H7 (cell line): ENCODE measurements at regions not wholly inside any gene's neighbourhood (a gene's known extent, or its start where the extent isn't known, plus 50 kb on each side); places are given as distances from the start of the nearest gene placed in this dataset.

Experiments used
- DNase-seq: peaks from one replicate; pipeline ENCODE4 v3.0.0; 2012
- H3K27me3 ChIP-seq: 2 replicates; pipeline ENCODE4 v1.6.0; 2011; ENCODE audit warnings: mild to moderate bottlenecking, low read length; ENCODE audit not compliant: control insufficient read depth, insufficient read depth
- H3K36me3 ChIP-seq: replicated peaks from 2 replicates; pipeline ENCODE4 v1.5.1; 2011; ENCODE audit warnings: low read length; ENCODE audit not compliant: control insufficient read depth, insufficient read depth
- H3K4me3 ChIP-seq: 2 replicates; pipeline ENCODE4 v1.5.1; 2011; ENCODE audit warnings: low read depth, mild to moderate bottlenecking, control low read depth, low read length, moderate library complexity; ENCODE audit not compliant: insufficient read depth

DNA sequence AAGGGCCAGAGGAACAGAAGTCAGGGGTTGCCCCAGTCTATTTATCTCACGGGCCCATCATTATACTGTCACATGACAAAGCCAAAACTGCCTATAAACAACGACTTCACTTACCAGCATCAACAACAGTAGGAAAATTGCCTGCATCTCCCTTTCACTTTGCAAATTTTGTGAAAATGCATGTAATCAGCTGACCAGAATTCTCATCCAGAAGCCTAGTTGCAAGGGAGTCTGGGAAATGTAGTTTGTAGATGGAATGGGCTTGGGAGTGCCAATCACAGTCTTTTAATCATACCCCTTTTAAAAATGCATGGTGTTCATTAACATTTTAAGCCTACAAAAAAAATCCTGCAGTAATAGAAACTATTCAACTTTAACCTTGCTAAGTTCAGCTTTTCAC, 369.3 kb upstream of the TMPO start:
- no peak for DNase-seq
- Histone ChIP-seq H3K4me3 (no peak overlapping the region), H3K36me3 (no peaks in the 10 kb centered on the region), H3K27me3 (no peaks in the 10 kb centered on the region)

DNA sequence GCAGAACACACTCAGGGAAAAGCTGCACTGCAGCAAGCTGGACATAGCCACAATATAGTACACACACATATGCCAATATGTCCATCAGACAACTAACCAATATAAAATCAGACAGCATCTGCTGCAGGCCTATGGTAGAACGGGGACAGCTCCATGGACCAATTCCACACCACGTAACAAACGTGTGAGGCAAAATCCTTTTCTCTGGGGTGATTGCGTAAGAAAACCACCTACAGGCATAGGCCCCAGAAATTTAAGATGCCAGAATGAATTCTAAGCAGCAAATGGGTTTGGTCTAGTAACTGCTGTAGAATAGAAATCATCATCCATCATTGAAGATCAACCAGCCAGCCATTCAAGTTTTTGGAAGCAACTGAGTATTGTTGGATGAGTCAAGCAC, 368.9 kb upstream of the TMPO start:
- Histone ChIP-seq H3K36me3 (no peaks in the 10 kb centered on the region), H3K4me3 (no peak overlapping the region), H3K27me3 (no peaks in the 10 kb centered on the region)
- no peak for DNase-seq

DNA sequence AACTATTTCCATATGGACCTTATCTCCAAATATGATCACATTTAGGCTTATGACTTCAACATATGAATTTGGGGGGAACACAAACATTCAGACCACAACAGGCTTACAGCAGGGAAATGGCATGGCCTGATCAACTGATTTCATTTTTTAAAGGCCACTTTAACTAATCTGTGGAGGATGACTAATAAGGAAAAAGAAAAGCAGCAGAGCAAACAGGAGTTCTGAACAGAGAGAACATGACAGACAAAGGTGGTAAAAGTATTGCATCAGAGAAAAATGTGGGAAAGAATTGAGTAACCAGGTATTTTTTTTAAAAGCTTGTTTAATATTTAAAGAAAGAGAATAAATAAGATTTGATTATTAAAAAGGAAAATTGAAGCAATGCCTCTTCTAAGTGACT, 366.1 kb upstream of the TMPO start:
- Histone ChIP-seq H3K36me3 (no peaks in the 10 kb centered on the region), H3K4me3 (no peak overlapping the region), H3K27me3 (no peaks in the 10 kb centered on the region)
- no peak for DNase-seq

DNA sequence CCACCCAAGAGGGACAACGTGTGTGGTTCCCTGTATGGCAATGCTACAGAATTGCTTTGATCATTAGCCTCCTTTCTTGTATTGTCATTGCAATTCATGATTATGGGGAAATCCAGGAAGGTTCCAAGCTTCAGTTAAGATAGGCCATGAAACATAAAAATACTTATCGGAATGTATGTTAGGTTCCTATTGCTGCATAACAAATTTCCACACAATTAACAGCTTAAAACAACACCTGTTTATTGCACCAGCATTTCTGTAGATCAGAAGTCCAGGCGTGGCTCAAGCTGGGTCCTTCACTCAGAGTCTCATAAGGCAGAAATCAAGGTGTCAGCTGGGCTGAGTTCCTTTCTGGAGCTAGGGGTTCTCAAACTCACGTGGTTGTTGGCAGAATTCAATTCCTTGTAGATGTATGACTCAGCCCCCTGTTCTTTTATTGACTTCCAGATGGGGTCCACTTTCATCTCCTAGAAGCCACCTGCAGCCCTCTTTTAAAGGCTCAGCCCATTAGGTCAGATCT, 365.6 kb upstream of the TMPO start:
- H3K4me3 ChIP-seq = no peak overlapping the region
- H3K27me3 ChIP-seq = no peaks in the 10 kb centered on the region
- H3K36me3 ChIP-seq = no peaks in the 10 kb centered on the region
- no peak for DNase-seq

DNA sequence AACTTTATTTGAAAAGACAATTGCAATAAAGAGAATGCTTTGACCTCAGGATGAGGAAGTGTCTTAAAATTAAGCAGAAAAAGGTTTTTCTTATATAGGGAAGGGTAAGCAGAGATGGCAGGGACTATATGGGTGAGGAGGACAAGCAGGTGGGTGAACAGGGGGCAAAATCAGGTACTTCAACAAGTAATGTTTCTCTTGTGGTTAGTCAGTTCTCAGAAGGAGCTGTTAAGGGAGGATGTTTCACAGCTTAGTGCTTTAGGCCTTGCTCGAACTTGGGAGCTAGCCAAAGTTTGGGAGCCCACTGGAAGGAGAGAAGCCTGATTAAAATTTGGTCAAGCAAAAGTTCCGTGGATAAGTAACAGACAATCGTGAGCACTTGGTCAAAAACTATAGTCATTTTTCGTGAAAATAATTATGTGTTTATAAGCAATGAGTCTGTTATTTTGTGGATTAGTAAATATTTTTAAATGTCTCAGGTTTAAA, 364.2 kb upstream of the TMPO start:
- no peak for DNase-seq
- H3K4me3 ChIP-seq = no peak overlapping the region
- H3K27me3 ChIP-seq = no peaks in the 10 kb centered on the region
- H3K36me3 ChIP-seq = no peaks in the 10 kb centered on the region

DNA sequence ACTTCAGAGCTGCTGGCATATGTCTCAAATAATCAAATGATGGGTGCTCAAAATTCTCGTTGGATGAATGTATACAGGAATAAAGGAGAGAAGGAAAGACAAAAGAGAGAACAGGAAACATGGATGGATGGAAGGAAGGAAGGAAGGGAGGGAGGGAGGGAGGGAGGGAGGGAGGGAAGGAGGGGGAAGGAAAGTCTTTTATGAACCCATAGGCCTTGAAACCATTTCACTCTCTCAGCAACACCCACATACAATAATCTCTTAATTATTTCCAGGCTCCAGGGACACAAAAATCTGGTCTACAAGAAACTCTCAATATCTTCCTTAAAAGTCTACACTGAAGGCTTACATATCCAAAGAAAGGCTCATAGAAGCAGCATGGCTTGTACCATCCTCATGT, 363.4 kb upstream of the TMPO start:
- Histone ChIP-seq H3K27me3 (no peaks in the 10 kb centered on the region), H3K36me3 (no peaks in the 10 kb centered on the region), H3K4me3 (no peak overlapping the region)
- no peak for DNase-seq

DNA sequence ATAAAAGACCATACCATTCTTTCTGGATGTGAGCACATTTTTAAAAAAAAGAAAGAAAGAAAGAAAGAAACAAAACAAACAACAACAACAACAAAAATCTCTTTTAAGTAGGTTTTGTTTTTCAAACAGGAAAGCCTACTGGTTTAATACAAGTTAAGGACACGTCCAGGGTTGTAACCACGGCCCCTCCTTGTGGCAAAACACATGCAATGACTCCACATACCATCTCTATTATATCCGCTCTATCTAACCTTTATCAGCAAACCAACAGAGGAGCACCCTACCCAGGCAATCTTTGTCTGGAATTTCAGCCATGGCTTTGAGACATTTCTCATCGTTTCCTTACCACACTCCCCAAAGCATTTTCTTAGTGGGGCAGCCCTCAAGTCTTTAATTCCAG, 360.5 kb upstream of the TMPO start:
- H3K36me3 ChIP-seq = no peaks in the 10 kb centered on the region
- peak; percentile 4 for DNase-seq
- no peaks in the 10 kb centered on the region for H3K27me3 ChIP-seq
- no peak overlapping the region for H3K4me3 ChIP-seq

DNA sequence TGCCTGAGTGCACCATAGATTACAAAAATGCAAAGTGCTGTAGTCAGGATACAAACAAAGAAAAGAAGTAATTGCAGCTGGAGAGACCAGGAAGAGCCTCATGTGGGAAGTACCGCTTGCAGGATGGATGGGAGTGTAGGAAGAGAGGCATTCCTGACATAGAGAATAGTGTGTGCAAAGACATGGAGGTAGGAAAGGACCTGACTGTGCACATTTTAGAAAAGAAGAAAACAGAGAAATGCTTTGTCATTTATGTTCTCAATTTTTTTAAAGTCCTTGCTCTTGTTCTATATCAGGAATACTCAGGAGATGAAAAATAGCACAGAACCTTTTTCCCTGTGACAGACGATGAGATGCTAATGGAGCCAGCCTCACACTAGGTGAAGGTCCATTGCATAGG, 358.7 kb upstream of the TMPO start:
- Histone ChIP-seq H3K27me3 (no peaks in the 10 kb centered on the region), H3K36me3 (no peaks in the 10 kb centered on the region), H3K4me3 (no peak overlapping the region)
- DNase-seq = no peak

DNA sequence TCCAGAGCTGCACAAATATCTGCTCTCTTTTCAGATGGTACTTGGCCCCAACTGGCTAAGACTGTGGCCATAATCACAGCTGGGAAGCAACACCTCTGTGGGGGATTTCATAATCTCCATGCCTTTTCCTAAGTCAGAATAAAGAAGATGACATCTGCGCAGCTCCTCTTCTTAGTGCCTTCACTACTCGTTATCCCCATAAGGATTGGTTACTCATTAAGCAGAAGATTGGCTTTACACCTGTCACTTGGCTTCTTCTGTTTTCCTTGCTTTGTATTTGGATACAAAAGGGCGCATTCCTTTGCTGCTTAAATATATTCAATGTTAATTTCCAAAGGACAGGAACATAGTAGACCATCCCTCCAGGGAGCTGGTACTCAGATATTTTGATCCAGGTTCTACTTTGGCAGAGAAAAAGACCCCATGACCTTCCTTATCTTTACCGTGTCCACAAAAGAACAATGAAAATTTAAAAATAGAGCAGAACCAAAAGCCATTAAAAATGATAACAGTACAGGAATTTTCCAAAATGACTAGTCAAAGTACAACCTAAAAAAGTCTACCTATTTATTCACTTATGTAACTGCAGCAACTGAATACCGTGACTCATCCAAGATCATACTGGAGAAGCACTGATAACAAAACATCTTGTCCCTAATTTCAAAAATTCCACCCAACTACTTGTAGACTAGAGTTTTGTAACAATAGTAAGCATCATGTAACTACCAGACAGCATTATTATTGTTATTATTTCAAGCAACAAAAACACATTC, 352.3 kb upstream of the TMPO start:
- H3K27me3 ChIP-seq = no peaks in the 10 kb centered on the region
- no peak overlapping the region for H3K4me3 ChIP-seq
- DNase-seq = no peak
- H3K36me3 ChIP-seq = no peaks in the 10 kb centered on the region

DNA sequence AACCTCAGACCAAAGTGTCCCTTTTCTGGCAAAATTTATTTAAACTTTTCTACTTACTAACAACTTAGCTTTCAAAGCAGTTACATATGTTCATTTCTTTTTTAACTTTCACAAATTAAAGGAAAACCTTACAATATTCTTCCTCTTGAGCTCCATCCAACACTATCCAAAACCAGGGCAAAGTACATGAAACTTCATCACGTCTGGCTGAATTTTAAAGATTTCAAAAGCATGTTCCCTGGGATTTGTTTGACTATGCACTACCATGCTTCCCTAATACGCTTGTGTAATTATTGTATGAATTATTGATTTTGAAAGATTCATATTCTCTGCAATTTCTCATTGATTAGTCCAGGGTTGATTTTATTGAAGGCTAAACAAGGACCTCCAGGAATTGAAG, 343.1 kb upstream of the TMPO start:
- no peaks in the 10 kb centered on the region for H3K36me3 ChIP-seq
- H3K27me3 ChIP-seq = no peaks in the 10 kb centered on the region
- no peak overlapping the region for H3K4me3 ChIP-seq
- DNase-seq = no peak

DNA sequence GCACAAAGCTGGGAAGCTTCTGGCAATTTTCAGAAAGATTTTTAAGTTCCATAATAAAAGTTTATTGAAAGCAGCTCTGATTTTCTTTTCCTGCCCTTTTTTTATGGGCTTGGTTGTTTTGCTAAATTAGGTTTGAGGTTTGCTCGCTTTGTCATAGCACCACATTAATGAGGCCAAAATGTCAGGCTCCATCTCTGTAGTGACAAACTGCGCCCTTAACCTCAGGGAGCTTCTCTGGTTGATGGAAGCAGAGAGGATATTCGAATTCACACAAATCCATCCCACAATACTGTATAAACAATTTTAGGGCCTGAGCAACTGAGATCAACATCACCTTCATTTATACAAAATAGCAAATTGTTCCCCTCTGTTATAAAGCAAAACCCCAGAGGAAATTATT, 342.6 kb upstream of the TMPO start:
- Histone ChIP-seq H3K36me3 (no peaks in the 10 kb centered on the region), H3K4me3 (no peak overlapping the region), H3K27me3 (no peaks in the 10 kb centered on the region)
- no peak for DNase-seq

DNA sequence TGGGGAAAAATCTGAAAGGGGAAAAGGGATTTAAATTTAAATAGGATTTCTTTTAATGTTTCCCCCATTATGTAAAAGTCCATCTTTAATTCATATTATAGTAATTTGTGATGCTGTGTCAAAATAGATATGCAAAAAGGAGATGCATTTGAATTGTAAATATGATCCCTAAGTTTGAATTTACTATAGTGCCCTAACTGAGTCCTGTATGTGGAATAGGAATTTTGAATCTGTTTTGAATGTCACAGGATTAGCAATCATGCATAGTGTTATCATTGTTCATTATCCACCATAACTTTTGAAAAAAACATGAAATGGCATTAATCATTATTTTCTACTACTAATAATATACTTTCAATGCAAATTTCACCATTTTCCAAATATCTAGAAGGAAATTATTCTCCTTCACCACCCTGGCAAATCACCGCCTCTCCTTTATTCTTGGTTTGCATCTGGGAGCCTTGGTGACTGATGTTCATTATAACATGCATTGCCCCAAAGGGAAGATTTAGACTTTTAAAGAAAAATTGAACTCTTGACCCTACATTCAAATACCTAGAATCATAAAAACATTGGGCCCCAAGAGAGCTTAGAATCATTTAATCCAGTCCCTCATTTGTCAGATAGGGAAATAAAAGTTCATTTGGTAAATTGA, 341.5 kb upstream of the TMPO start:
- no peaks in the 10 kb centered on the region for H3K27me3 ChIP-seq
- no peaks in the 10 kb centered on the region for H3K36me3 ChIP-seq
- DNase-seq = no peak
- H3K4me3 ChIP-seq = no peak overlapping the region

DNA sequence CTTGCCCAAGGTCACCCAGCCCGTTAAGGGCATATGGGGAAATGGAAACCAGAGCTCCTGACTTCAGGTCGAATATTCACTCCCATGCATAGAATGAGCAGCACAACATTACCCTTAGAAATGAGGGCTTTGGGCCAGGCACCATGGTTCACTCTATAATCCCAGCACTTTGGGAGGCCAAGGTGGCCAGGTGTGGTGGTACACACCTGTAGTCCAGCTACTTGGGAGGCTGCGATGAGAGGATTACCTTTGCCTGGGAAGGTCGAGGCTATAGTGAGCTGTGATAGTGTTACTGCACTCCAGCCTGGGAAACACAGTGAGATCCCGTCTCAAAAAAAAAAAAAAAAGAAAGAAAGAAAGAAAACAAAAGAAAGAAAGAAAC, 341.0 kb upstream of the TMPO start:
- H3K36me3 ChIP-seq = no peaks in the 10 kb centered on the region
- no peak for DNase-seq
- H3K27me3 ChIP-seq = no peaks in the 10 kb centered on the region
- H3K4me3 ChIP-seq = no peak overlapping the region

DNA sequence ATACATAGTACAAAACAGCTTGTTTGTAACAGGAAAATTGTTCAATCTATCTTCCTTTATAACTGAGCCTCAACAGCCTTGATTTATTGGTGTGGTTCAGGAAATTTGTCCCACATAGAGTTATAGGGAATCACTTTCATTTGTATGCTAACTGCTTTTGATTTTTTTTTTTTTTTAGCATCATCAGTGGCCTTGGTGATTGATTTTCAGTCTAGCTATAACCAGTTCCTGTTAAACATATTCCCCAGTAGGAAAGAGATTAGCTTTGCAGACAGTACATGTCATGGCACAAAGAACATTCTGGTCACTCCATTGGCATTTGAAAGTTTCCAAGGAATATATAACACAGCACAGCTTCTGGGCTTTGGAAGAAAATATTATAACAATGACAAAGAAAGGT, 337.3 kb upstream of the TMPO start:
- no peak for DNase-seq
- Histone ChIP-seq H3K27me3 (no peaks in the 10 kb centered on the region), H3K4me3 (no peak overlapping the region), H3K36me3 (no peaks in the 10 kb centered on the region)

DNA sequence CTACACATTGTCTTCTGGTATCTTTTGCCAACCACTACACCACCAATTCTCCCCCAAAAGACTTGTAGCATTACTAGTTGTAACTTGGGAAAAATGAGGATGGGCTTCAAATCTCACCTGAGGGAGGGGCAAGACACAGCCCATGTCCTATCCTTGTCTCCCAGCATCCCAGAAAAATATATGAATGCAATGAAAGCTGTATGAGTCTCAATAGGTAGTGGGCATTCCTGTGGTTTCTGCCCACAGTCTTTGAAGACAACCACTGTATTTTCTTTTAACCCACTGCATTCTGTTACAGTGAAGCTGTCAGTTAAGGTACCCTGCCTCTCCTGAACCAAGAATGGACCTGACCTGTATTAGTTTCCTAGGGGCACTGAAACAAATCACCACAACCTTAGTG, 336.2 kb upstream of the TMPO start:
- Histone ChIP-seq H3K27me3 (no peaks in the 10 kb centered on the region), H3K36me3 (no peaks in the 10 kb centered on the region), H3K4me3 (no peak overlapping the region)
- DNase-seq = no peak
